SH-SY5Y (cell line): ENCODE measurements at regions not wholly inside any gene's neighbourhood (a gene's known extent, or its start where the extent isn't known, plus 50 kb on each side); places are given as distances from the start of the nearest gene placed in this dataset.

Experiments used
- GATA2 ChIP-seq: IDR thresholded peaks from 2 replicates; pipeline ENCODE4 v1.6.1; 2011; ENCODE audit warnings: mild to moderate bottlenecking, low read depth, low read length
- GATA3 ChIP-seq: IDR thresholded peaks from 2 replicates; pipeline ENCODE4 v1.6.1; 2011; ENCODE audit warnings: low read depth, mild to moderate bottlenecking, low read length, moderate library complexity

GRCh38 chr11:38718659-38719058 lies 2120.6 kb upstream of the RAG2 start:
- TF ChIP-seq GATA2 (no peak), GATA3 (no peak)
